NT2/D1 (cell line): ENCODE measurements at regions not wholly inside any gene's neighbourhood (a gene's known extent, or its start where the extent isn't known, plus 50 kb on each side); places are given as distances from the start of the nearest gene placed in this dataset.

Experiments used
- YY1 ChIP-seq: IDR thresholded peaks from 2 replicates; pipeline ENCODE4 v1.6.1; 2011; ENCODE audit not compliant: insufficient read length, insufficient read depth
- ZNF274 ChIP-seq: IDR thresholded peaks from 2 replicates; pipeline ENCODE4 v1.6.1; 2011; ENCODE audit warnings: mild to moderate bottlenecking, low read depth, low read length

GRCh38 chr1:181394766-181395165 lies 88.6 kb upstream of the CACNA1E start:
- TF ChIP-seq ZNF274 (no peak), YY1 (no peak)
